ENCODE measurements at regions not wholly inside any gene's neighbourhood (a gene's known extent, or its start where the extent isn't known, plus 50 kb on each side); places are given as distances from the start of the nearest gene placed in this dataset.

DNA sequence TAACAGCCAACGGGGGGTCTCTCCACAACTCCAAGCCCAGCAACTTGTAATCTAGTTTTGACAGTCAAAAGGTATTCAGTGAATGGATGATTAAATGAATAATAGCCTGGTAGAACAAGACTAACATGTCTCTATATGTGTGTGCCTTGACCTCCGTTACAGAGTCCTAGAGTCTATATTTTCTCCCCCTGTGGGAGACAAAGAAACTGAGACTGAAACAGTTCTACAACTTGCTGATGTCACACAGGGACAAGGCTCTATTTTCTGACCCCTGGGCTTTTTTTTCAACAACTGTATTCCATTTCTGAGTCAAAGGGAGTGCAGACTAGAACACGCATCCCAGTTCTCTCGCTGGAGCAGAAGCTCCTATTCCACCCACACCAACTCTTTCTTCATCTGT lies 223.6 kb upstream of the AGAP1 start:
- TF ChIP-seq RCOR1 (IDR thresholded peaks at IDR 0.05; ENCODE audit: low read depth, low read length) (no peak), POLR2A (IDR thresholded peaks at IDR 0.05; ENCODE audit: low read length) (no peak), EP300 (IDR thresholded peaks at IDR 0.05) (no peak), NPAS2 (CRISPR knock-in tag; IDR thresholded peaks at IDR 0.05; ENCODE audit: borderline replicate concordance) (no peak), SMC3 (IDR thresholded peaks at IDR 0.05) (no peak), HOXA7 (CRISPR knock-in tag; IDR thresholded peaks at IDR 0.05) (no peak), ZC3H11A (IDR thresholded peaks at IDR 0.05) (no peak), TP53 (CRISPR knock-in tag; IDR thresholded peaks at IDR 0.05) (no peak), RNF2 (IDR thresholded peaks at IDR 0.05; ENCODE audit: borderline replicate concordance, low read depth) (no peak), MAZ (IDR thresholded peaks at IDR 0.05; ENCODE audit: borderline replicate concordance, low read depth, low read length) (no peak), RFX5 (IDR thresholded peaks at IDR 0.05) (no peak), MAFK (IDR thresholded peaks at IDR 0.05; ENCODE audit: partially characterized antibody) (no peak)
- TF ChIP-seq, protein P1, sequence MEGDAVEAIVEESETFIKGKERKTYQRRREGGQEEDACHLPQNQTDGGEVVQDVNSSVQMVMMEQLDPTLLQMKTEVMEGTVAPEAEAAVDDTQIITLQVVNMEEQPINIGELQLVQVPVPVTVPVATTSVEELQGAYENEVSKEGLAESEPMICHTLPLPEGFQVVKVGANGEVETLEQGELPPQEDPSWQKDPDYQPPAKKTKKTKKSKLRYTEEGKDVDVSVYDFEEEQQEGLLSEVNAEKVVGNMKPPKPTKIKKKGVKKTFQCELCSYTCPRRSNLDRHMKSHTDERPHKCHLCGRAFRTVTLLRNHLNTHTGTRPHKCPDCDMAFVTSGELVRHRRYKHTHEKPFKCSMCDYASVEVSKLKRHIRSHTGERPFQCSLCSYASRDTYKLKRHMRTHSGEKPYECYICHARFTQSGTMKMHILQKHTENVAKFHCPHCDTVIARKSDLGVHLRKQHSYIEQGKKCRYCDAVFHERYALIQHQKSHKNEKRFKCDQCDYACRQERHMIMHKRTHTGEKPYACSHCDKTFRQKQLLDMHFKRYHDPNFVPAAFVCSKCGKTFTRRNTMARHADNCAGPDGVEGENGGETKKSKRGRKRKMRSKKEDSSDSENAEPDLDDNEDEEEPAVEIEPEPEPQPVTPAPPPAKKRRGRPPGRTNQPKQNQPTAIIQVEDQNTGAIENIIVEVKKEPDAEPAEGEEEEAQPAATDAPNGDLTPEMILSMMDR (IDR thresholded peaks at IDR 0.05): no peak
- TF ChIP-seq, protein P2, sequence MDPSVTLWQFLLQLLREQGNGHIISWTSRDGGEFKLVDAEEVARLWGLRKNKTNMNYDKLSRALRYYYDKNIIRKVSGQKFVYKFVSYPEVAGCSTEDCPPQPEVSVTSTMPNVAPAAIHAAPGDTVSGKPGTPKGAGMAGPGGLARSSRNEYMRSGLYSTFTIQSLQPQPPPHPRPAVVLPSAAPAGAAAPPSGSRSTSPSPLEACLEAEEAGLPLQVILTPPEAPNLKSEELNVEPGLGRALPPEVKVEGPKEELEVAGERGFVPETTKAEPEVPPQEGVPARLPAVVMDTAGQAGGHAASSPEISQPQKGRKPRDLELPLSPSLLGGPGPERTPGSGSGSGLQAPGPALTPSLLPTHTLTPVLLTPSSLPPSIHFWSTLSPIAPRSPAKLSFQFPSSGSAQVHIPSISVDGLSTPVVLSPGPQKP (IDR thresholded peaks at IDR 0.05; ENCODE audit: low read depth, low read length): no peak
